SJCRH30 (cell line): ENCODE measurements at regions not wholly inside any gene's neighbourhood (a gene's known extent, or its start where the extent isn't known, plus 50 kb on each side); places are given as distances from the start of the nearest gene placed in this dataset.
"Not testable (repeated sequence)": the region's sequence is repeated elsewhere in the genome, so short reads cannot be mapped to it uniquely, and the experiment has no call there.

Experiments used
- DNase-seq, 2 experiments: peaks; one replicate each; pipeline ENCODE4 v3.0.0-alpha.2; 2015 to 2020
- H3K27ac ChIP-seq: fragments of 250-450 bp; sonication (Bioruptor Pico); 2 replicates; pipeline ENCODE4 v1.5.1; 2020; ENCODE audit warnings: mild to moderate bottlenecking, moderate library complexity
- H3K27me3 ChIP-seq: fragments of 250-450 bp; sonication (Bioruptor Pico); 2 replicates; pipeline ENCODE4 v1.5.1; 2020; ENCODE audit warnings: mild to moderate bottlenecking, moderate library complexity
- H3K36me3 ChIP-seq: fragments of 250-450 bp; sonication (Bioruptor Pico); 2 replicates; pipeline ENCODE4 v1.5.1; 2020; ENCODE audit warnings: mild to moderate bottlenecking, moderate library complexity
- H3K4me1 ChIP-seq: fragments of 250-450 bp; sonication (Bioruptor Pico); 2 replicates; pipeline ENCODE4 v1.5.1; 2020; ENCODE audit warnings: mild to moderate bottlenecking, moderate library complexity
- H3K4me3 ChIP-seq: fragments of 250-450 bp; sonication (Bioruptor Pico); 2 replicates; pipeline ENCODE4 v1.5.1; 2020; ENCODE audit warnings: mild to moderate bottlenecking, moderate library complexity
- H3K9me3 ChIP-seq: fragments of 250-450 bp; sonication (Bioruptor Pico); replicated peaks from 2 replicates; pipeline ENCODE4 v1.5.1; 2020; ENCODE audit warnings: mild to moderate bottlenecking, moderate library complexity

- Histone ChIP-seq H3K9me3 (no peaks in the 10 kb centered on the region), H3K36me3 (no peaks in the 10 kb centered on the region), H3K27me3 (no peaks in the 10 kb centered on the region), H3K4me1 (no peaks in the 10 kb centered on the region), H3K4me3 (no peak overlapping the region), H3K27ac (no peak overlapping the region)
- DNase-seq = no peak
Observed at GRCh38 chr6:132053511-132053910, 102.3 kb upstream of the CCN2 start.

GRCh38 chr6:132052096-132052495, 100.9 kb upstream of the CCN2 start:
- no peaks in the 10 kb centered on the region for H3K9me3 ChIP-seq
- H3K4me1 ChIP-seq = no peaks in the 10 kb centered on the region
- H3K27me3 ChIP-seq = no peaks in the 10 kb centered on the region
- H3K27ac ChIP-seq = no peak overlapping the region
- no peak overlapping the region for H3K4me3 ChIP-seq
- H3K36me3 ChIP-seq = no peaks in the 10 kb centered on the region
- DNase-seq = no peak

- H3K27ac ChIP-seq = no peak overlapping the region
- H3K9me3 ChIP-seq = no peaks in the 10 kb centered on the region
- no peak for DNase-seq
- H3K27me3 ChIP-seq = no peaks in the 10 kb centered on the region
- no peaks in the 10 kb centered on the region; the same call in 1 of the 2 replicates for H3K4me1 ChIP-seq
- no peaks in the 10 kb centered on the region for H3K36me3 ChIP-seq
- H3K4me3 ChIP-seq = no peak overlapping the region
Observed at GRCh38 chr6:132045877-132046276, 94.7 kb upstream of the CCN2 start.

GRCh38 chr6:132043148-132043547, 92.0 kb upstream of the CCN2 start:
- Histone ChIP-seq H3K9me3 (no peaks in the 10 kb centered on the region), H3K27me3 (no peaks in the 10 kb centered on the region), H3K27ac (no peak overlapping the region), H3K36me3 (no peaks in the 10 kb centered on the region), H3K4me1 (no peaks in the 10 kb centered on the region; the same call in 1 of the 2 replicates), H3K4me3 (no peak overlapping the region)
- no peak for DNase-seq

- no peaks in the 10 kb centered on the region; the same call in 1 of the 2 replicates for H3K4me1 ChIP-seq
- no peaks in the 10 kb centered on the region for H3K27me3 ChIP-seq
- DNase-seq = no peak
- H3K9me3 ChIP-seq = no peaks in the 10 kb centered on the region
- H3K27ac ChIP-seq = no peak overlapping the region
- no peaks in the 10 kb centered on the region for H3K36me3 ChIP-seq
- no peak overlapping the region for H3K4me3 ChIP-seq
Observed at GRCh38 chr6:132041706-132042105, 90.5 kb upstream of the CCN2 start.

- Histone ChIP-seq H3K27ac (no peak overlapping the region), H3K4me3 (no peak overlapping the region), H3K27me3 (no peaks in the 10 kb centered on the region), H3K9me3 (no peaks in the 10 kb centered on the region), H3K36me3 (no peaks in the 10 kb centered on the region), H3K4me1 (no peaks in the 10 kb centered on the region)
- DNase-seq = no peak
Observed at GRCh38 chr6:132028029-132028428, 76.9 kb upstream of the CCN2 start.

GRCh38 chr6:132025468-132025867, 74.3 kb upstream of the CCN2 start:
- Histone ChIP-seq H3K9me3 (no peaks in the 10 kb centered on the region), H3K27ac (no peak overlapping the region), H3K4me3 (no peak overlapping the region), H3K27me3 (no peaks in the 10 kb centered on the region), H3K4me1 (peaks cover 4% of the 10 kb centered on the region; the same call in 1 of the 2 replicates), H3K36me3 (no peaks in the 10 kb centered on the region)
- no peak for DNase-seq

GRCh38 chr6:132023490-132023889, 72.3 kb upstream of the CCN2 start:
- Histone ChIP-seq H3K9me3 (no peaks in the 10 kb centered on the region), H3K4me3 (no peak overlapping the region), H3K27ac (no peak overlapping the region), H3K4me1 (peaks cover 4% of the 10 kb centered on the region; the same call in 1 of the 2 replicates), H3K36me3 (no peaks in the 10 kb centered on the region), H3K27me3 (no peaks in the 10 kb centered on the region)
- DNase-seq = no peak

- Histone ChIP-seq H3K4me1 (peaks cover 4% of the 10 kb centered on the region; the same call in 1 of the 2 replicates), H3K27ac (no peak overlapping the region), H3K27me3 (no peaks in the 10 kb centered on the region), H3K9me3 (no peaks in the 10 kb centered on the region), H3K4me3 (no peak overlapping the region), H3K36me3 (no peaks in the 10 kb centered on the region)
- DNase-seq = no peak
Observed at GRCh38 chr6:132021552-132022375, 70.6 kb upstream of the CCN2 start.

- H3K4me3 ChIP-seq, DNase-seq, H3K27ac ChIP-seq, H3K27me3 ChIP-seq, H3K9me3 ChIP-seq, H3K4me1 ChIP-seq, H3K36me3 ChIP-seq: not testable (repeated sequence)
Observed at GRCh38 chr6:132020918-132021317, 69.7 kb upstream of the CCN2 start.

- no peaks in the 10 kb centered on the region for H3K27me3 ChIP-seq
- H3K4me3 ChIP-seq = no peak overlapping the region
- H3K9me3 ChIP-seq = no peaks in the 10 kb centered on the region
- no peak overlapping the region for H3K27ac ChIP-seq
- H3K36me3 ChIP-seq = no peaks in the 10 kb centered on the region
- peak in 1 of 2 experiments; percentile 17 for DNase-seq
- H3K4me1 ChIP-seq = peaks cover 4% of the 10 kb centered on the region; the same call in 1 of the 2 replicates
Observed at GRCh38 chr6:132020138-132020581, 69.0 kb upstream of the CCN2 start.

GRCh38 chr6:132019586-132019985, 68.4 kb upstream of the CCN2 start:
- H3K27me3 ChIP-seq = no peaks in the 10 kb centered on the region
- no peak for DNase-seq
- H3K4me3 ChIP-seq = no peak overlapping the region
- no peaks in the 10 kb centered on the region for H3K36me3 ChIP-seq
- H3K27ac ChIP-seq = no peak overlapping the region
- peaks cover 4% of the 10 kb centered on the region; the same call in 1 of the 2 replicates for H3K4me1 ChIP-seq
- no peaks in the 10 kb centered on the region for H3K9me3 ChIP-seq

- H3K4me1 ChIP-seq = peaks cover 4% of the 10 kb centered on the region; the same call in 1 of the 2 replicates
- H3K27me3 ChIP-seq = no peaks in the 10 kb centered on the region
- H3K9me3 ChIP-seq = no peaks in the 10 kb centered on the region
- no peak overlapping the region for H3K4me3 ChIP-seq
- H3K36me3 ChIP-seq = no peaks in the 10 kb centered on the region
- DNase-seq = no peak
- no peak overlapping the region for H3K27ac ChIP-seq
Observed at GRCh38 chr6:132017942-132018341, 66.8 kb upstream of the CCN2 start.

GRCh38 chr6:132016396-132016795, 65.2 kb upstream of the CCN2 start:
- no peak for DNase-seq
- Histone ChIP-seq H3K4me1 (no peaks in the 10 kb centered on the region), H3K4me3 (no peak overlapping the region), H3K27me3 (no peaks in the 10 kb centered on the region), H3K27ac (no peak overlapping the region), H3K36me3 (no peaks in the 10 kb centered on the region), H3K9me3 (no peaks in the 10 kb centered on the region)

GRCh38 chr6:132011582-132011981, 60.4 kb upstream of the CCN2 start:
- Histone ChIP-seq H3K9me3 (no peaks in the 10 kb centered on the region; the same call in 1 of the 2 replicates), H3K4me1 (no peaks in the 10 kb centered on the region), H3K27me3 (no peaks in the 10 kb centered on the region), H3K27ac (no peak overlapping the region), H3K36me3 (no peaks in the 10 kb centered on the region), H3K4me3 (no peak overlapping the region)
- no peak for DNase-seq

- H3K27me3 ChIP-seq = no peaks in the 10 kb centered on the region
- DNase-seq = no peak
- no peak overlapping the region for H3K4me3 ChIP-seq
- H3K27ac ChIP-seq = no peak overlapping the region
- no peaks in the 10 kb centered on the region for H3K4me1 ChIP-seq
- no peaks in the 10 kb centered on the region; the same call in 1 of the 2 replicates for H3K9me3 ChIP-seq
- no peaks in the 10 kb centered on the region for H3K36me3 ChIP-seq
Observed at GRCh38 chr6:132009175-132009574, 58.0 kb upstream of the CCN2 start.
